Epidermal melanocyte (primary cell): ENCODE measurements at regions not wholly inside any gene's neighbourhood (a gene's known extent, or its start where the extent isn't known, plus 50 kb on each side); places are given as distances from the start of the nearest gene placed in this dataset.
"Not testable (repeated sequence)": the region's sequence is repeated elsewhere in the genome, so short reads cannot be mapped to it uniquely, and the experiment has no call there.

ENCODE experiments used
- DNase-seq: peaks from one replicate; pipeline ENCODE4 v3.0.0; 2011; ENCODE audit warnings: low spot score; ENCODE audit not compliant: insufficient read length

DNA sequence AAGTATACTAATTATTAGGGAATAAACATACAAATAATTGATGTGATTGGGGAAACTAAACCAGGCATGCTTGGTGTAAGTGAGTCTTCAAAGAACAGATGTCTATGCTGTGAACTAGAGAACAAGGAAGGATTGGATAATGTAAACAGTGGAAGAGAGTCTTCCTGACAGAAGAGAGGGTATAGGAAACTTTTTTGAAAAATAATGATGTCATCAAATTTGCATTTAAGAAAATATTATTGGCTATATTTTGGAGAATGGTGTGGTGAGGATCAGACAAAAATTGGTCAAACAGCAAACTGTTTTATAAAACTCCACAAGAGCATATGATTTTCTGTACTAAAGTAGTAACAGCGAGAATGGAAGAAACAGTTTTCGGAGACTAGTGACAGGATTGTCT, 537.7 kb downstream of the TRAM1L1 start:
- DNase-seq, result no peak

DNA sequence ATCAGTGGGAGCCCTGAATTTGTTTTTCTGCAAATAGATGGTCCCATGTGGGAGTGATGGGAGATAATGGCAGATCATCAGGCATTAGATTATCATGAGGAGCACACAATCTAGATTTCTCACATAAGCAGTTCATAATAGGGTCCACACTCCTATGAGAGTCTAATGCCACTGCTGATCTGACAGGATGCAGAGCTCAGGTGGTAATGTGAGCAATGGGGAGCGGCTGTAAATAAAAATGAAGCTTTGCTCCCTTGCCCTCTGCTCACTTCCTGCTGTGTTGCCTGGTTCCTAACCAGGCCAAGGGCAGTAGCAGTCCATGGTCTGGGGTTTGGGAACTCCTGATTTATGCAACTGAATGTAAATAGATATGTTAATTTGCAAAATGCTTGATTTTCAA, 538.6 kb downstream of the TRAM1L1 start:
- no peak for DNase-seq

DNA sequence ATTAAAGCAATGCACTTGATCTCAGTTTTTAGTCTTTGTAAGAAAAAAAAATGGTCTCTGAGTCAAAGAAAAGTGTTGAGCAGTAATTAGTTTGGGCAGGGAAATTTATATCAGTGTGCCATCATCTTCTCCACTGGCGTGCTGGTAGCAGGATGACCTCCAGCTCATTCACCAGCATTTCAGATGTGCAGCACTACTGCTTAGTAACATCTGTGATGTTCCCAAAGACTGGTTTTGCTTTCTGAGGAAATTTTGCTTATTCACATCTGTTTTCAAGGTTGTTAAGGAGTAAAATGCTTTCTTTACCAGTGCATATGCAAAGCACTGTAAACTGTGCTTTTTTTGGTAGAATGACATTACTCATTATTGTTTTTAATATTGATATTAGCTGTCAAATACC, 540.4 kb downstream of the TRAM1L1 start:
- DNase-seq, result no peak

DNA sequence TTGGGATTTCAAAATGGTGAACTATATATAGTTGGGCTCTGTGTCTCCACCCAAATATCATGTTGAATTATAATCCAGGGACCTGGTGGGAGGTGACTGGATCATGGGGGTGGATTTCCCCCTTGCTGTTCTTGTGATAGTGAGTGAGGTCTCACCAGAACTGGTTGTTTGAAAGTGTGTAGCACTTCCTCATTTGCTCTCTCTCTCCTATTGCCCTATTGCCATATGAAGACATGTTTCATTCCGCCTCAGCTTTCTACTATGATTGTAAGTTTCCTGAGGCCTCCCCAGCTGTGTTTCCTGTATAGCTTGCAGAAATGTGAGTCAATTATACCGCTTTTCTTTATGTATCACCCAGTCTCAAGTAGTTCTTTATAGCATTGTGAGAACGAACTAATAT, 545.6 kb downstream of the TRAM1L1 start:
- no peak for DNase-seq

DNA sequence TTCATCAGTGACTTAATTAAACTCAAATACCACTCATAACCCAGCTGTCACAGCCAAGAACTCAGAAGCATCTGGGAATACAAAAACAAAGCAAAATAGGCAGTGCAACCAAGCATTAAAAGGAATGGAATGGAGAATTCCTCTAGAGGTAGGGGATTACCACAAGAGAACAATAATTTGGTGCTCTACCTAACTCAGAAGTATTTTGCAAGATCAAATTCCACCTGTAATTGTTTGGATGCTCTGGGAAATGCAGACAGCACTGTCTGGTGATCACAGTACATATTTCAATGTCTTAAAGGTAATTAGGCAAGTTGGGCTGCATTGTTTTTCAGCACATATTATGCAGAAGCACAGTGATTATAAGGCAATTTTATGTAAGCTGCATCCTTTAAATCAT, 547.5 kb downstream of the TRAM1L1 start:
- no peak for DNase-seq

DNA sequence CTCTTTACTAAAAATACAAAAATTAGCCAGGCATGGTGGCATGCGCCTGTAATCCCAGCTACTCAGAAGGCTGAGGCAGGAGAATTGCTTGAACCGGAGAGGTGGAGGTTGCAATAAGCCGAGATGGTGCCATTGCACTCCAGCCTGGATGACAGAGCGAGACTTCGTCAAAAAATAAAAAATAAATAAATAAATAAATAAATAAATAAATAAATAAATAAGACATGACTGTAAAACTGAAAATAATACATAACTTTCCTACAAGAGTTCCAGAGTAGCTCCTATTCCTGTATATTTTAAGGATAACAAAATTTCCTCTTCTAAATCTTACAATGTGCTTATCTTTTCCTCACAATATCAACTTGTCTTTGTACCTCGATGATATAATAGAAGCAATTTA, 549.4 kb downstream of the TRAM1L1 start:
- DNase-seq, result not testable (repeated sequence)

DNA sequence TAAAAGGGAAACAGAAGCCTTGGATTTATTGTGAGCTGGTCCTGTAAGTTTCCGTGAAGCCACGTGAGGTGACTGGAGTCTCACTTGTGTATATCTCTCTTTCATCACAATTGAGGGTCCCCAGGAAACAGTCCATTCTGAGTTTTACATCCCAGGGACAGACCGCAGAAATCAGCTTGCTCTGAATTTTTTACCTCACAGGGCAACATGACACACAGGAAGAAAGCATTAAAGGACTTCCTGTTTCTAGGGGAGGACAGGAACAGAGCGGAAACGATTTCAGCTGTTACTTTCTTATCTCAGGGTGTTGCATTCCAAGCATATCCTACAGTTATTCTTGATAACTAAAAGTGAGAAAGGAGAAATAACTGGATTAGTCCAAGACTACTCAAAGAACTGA, 553.5 kb downstream of the TRAM1L1 start:
- DNase-seq, result no peak

DNA sequence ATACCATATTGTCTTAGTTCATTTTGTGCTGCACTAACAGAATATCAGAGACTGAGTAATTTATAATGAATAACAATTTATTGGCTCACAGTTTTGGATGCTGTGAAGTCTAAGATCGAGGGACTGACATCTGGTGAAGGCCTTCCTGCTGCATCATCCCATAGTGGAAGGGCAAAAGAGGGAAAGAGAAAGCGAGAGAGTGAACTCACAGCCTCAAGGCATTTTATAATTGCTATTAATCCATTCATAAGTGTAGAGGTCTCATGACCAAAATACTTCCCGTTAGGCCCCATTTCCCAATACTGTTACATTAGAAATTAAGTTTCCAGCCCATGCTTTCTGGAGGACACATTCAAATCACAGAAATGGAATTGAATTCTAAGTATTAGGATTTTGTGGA, 554.4 kb downstream of the TRAM1L1 start:
- no peak for DNase-seq

DNA sequence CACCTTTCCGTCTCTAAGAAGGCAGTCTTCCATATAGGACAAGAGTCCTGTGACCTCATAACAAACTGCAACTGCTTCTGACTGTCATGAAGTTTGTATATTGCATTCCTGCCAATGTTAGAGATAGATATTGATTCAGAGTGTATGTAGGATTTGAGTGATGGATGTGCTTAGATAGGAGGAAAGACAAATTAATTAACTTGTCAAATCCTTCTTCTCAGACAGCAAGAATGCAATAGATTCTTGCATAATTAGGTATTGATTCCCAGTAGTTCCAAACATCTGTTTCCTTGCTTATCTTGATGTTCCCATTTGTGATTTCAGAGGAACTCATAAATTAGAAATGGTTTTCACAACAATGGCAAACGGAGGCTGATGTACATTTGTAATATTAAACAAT, 555.3 kb downstream of the TRAM1L1 start:
- DNase-seq, result no peak

DNA sequence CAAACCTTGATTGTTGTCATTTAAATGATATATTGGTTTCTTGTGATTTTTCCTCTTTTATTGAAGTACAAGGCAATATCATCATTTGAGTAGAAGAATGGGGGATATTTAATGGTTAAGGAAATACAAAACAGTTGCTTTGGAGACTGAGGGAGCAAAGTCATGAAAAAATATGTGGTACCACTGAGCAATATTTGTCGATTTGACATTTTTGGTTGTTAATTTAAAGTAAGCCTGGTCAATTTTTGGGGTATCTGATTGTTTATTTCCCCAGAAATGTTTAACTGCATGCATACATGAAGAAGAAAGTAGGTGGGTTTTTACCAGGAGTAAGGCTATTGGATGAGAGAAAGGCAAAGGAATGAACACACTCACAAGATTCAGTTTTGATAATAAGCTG, 556.2 kb downstream of the TRAM1L1 start:
- DNase-seq, result no peak

DNA sequence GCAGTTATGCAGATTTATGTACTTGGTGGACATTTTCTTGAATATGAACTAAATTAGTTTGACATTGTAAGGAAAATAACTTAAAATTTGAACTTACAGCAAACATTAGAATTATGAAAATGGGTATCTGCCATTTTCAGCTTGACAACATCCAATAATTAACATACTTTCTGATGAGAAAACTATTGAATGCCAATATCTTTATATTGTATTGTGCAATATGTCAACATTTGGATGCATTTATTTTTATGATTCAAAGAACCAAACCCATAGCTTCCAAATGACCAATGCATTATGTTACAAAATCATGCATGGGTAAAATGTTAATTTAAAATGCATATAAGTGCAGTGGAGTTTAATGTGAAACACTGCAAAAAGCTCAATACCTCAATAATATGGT, 562.5 kb downstream of the TRAM1L1 start:
- DNase-seq, result no peak

DNA sequence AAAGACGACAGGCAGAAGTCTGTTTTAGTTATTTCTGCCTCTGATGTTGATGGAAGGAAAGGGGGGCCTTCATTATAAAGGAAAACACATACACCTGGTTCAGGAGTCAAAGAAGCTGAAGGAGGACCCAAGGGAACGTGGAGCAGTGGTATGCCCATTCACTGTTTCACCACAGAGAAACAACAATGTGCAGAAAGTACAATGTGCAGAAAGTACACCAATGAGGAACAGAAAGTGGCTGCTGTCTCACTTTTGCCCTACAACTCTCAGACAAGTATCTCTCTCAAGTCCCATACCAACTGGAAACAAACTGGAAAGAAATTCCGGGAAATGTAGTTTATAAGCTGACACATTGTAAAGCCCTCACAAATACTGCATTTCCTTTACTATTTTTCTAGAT, 564.5 kb downstream of the TRAM1L1 start:
- no peak for DNase-seq

DNA sequence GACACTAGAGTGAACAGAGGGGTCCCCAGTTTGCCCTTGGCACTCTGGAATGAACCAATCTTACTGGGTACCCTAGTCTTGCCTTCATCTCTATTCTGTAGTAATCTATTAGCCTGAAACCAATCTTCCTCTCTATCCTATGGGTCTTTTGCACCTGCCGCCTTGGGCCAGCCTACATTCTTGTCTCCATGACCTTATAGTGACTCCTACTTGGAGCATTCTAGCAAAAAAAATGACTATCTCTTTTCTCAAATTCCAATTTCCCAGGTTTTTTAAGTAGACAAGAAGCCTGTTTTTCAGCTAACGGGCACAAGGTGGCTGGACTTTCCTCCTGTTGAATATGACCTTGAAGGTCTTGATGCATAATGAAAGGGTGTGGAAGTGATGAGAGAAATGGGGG, 568.7 kb downstream of the TRAM1L1 start:
- no peak for DNase-seq

DNA sequence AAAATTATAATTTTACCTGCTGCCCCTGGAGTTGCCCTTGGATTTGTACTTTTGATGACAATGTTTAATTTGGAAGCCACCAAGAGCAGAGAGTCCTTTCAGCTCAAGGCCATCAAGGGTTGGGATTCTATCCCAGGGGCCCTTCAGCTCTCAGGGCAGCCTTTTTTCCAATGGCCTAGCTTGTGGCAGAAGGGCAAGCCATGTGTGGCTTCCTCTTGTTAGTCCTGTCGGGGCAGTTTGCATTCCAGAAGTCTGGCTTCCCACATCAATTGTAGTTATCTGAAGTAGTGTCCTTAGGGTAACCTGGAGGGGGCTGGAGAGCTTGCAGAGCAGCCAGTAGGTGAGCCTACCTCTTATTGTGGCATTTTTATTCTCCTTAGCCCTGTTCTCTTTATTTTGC, 569.4 kb downstream of the TRAM1L1 start:
- no peak for DNase-seq

DNA sequence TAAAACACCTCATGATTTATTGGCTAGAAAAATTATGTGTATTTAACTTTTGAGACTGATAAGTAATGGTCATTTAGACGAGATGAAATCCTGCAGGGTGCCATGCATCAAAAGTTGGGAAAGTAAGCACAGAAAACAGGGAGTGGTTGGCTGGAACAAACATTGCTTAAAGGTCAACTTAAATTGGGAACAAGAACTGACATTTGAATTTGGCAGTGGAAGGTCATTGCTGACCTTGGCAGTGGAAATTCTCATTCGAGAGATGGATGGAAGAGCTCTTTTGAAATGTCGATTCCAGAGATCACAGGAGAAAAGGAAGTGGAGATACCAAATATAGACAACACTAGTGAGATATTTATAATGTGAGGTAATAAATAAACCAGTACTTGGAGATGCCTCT, 572.8 kb downstream of the TRAM1L1 start:
- no peak for DNase-seq

DNA sequence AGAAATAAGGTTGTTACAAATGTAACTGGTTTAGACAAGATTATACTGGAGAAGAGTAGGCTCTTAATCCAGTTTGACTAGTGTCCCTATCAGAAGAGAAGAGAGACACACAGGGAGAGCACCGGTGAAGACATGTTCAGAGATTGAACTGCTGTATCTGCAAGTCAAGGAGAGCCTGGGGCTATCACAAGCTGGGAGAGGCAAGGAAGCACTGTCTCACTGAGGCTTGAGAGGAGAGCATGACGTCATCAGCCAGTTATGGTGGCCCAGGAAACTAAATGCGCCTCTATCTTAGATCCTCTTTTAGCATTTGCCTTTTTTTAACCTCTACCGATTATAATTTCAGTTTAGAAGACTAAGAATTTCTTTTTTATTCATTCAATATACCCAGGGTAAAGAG, 583.4 kb downstream of the TRAM1L1 start:
- DNase-seq, result no peak

DNA sequence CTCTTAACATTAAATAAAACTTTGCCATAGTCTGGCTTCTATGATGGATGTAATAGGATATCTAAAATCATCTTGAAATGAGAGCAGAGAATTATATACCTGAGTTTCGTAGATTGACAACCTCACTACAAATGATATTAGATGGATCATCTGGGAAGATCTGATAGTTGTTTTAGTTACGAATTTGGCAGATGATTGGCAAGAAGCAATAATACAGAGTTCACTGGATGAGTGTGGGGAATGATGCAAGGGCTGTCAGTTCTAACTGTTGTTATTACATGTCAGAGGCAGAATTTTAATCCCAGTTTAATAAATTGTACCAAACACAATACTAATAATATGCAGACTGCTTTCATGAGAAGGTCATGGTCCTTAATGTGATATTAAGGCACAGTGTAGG, 585.2 kb downstream of the TRAM1L1 start:
- DNase-seq, result no peak

DNA sequence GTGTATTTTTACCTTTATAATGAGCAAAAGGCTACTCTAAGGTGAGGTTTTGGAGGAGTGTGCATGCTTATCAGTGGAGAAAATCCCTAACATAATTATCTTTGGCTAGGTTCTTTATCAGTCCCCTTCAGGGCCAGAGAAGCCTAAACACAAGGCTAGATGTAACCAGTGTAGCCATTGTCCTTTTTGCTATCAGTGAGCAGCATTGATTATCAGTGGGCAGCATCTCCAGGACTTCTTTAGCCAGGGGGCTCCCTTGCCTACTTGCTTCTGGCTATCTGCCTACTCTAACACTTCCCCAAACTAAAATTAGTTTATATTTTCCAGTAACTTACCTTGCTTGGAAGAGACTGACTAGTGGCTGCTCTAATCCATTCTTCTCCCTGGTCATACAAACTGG, 595.6 kb downstream of the TRAM1L1 start:
- DNase-seq, result no peak

DNA sequence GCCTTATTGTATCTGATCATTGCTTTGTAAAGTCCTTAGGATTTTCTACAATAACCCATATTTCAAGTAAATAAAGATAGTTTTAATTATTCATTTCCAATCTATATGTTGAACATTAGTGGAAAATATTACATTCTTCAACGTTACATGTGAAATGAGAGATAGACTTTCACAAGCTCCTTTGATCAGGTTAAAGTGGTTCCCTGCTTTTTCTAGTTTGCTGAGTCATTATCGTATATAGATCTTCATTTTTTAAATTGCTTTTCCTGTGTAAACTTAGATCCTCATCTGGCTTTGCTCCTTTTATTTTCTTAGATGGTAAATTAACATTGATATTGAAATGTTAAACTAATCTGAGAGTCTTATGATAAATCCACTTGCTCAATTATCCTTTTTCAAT, 599.0 kb downstream of the TRAM1L1 start:
- no peak for DNase-seq

DNA sequence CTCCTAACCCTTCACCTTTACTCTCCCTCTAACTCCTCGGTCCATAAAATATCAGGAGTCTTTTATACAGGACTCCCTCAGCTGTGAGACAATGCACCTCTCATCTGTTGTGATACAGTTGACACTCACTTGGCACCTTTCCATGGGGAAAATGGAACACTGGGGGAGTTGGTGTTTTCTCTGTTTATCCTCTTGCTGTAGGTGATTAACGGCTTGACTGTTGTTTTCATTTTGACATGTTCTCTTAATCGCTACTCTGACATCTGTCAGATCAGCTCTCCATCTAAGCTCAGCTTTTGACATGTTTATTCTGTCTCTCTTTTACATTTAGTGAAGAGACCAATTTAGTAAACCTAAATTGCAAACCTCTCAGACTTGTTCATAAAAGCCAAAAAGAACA, 604.8 kb downstream of the TRAM1L1 start:
- no peak for DNase-seq

DNA sequence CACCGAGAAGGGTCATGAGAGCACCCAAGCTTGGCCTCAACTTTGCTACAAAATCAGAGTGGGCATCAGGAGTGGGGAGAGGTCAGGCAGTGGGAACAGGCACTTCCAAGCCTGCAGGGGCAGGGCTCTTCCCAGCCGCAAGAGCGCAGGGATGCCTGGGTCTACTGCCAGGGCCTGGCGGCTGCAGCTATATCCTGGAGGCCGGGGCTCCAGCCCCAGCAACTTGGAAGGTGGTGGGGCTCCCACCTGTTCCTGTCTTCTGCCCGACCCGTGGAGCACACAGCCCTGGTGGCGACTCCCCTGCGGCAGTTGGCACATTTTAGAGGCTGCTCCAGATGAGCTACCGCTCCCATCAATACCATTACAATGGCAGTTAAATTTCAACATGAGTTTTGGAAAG, 607.0 kb downstream of the TRAM1L1 start:
- no peak for DNase-seq

DNA sequence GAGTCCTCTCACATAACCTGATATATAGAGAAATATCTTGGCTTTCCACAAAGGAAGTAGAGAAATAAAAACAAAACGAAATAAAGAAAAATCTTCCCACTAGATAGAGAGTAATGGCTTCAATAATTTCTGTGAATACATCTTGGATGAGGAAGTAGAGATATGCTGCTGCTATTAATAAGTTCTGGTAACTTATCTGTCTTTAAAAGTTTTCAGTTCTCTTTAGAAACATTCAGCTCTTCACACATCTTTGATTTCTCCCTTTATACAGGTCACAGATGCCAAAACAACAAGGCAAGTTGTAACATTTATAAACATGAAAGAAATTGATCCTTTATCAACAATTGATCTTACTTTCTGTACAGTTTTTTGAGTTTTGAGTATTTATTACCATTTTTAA, 615.8 kb downstream of the TRAM1L1 start:
- DNase-seq, result no peak

DNA sequence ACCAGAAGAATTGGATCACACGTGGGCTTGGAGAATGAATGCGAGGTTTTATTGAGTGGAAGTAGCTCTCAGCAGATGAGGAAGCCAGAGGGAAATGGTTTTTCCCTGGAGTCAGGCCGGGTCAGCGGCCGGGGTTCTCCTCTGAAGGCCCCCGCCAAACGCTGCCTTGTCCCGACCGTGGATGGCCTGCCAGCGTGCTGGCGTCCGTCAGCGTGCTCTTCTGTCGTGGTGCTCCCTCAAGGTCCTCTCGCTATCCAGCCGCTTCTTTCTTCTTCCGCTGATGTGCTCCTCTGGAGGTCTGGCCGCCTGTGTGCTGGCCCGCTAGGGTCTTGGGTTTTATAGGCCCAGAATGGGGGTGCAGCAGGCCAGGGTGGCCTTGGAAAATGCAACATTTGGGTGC, 632.2 kb downstream of the TRAM1L1 start:
- DNase-seq, result no peak

DNA sequence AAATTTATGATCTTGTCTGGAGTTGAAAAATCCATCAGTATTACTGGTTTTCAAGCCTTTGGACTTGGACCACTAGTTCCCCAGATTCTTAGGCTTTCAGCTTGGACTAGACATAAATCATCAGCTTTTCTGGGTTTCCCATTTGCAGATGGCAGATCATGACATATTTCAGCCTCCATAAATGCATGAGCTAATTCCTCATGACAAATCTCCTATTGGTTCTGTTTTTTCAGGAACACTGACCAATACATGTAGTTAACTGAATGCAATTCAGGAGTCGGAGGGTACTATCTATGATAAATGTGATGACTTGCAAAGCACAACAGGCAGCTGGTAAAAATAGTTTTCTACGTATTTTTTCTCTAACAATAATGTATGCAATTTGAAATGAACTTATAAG, 635.6 kb downstream of the TRAM1L1 start:
- no peak for DNase-seq

DNA sequence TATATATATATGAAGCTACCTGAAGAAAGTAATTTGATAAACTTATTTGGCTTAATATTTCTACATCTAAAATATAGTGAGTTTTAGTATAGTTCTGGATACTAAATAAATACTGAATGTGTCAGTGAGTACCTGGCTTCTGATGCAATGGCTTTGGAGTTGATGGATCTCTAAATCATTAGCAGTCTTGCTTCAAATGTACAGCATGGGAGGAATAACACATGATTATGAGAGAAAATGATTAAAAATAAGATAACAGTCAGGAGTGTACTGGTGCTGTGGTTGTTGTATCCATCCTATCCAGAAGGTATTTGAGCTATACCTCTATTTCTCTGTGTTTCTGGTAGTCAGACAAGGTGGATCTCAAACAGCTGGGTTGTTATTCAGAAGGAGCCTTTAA, 641.3 kb downstream of the TRAM1L1 start:
- no peak for DNase-seq
